ENCODE measurements at regions not wholly inside any gene's neighbourhood (a gene's known extent, or its start where the extent isn't known, plus 50 kb on each side); places are given as distances from the start of the nearest gene placed in this dataset.

DNA sequence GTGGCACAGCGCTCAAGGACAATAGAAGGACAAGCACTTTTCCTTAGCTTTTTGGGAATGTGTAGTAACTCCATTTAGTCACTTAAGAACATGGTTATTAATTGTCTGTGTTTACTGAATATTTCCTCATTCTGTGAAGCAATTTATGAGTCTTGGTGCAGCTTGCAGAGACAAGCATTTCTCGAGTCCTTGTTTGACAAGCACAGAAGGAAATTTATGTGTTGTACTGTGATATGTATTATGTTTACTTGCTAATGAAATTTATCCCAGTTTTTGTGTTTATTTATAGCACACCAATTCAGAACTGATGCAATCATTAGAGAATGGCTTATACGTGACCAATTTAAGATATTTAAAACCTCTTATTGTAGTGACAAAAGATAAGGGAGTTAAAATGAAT lies 168.6 kb downstream of the PRELID2 start:
- in situ Hi-C loops (cut with MboI; ENCODE audit: low sequenced_read_pairs): no loop called here
- Histone ChIP-seq H3K4ac (ENCODE audit: low read depth, low read length) (no peak overlapping the region), H3K9me3 (ENCODE audit: control insufficient read depth, insufficient read depth, low read length) (no peaks in the 10 kb centered on the region), H2BK20ac (ENCODE audit: low read depth, low read length) (no peak overlapping the region), H4K8ac (ENCODE audit: low read depth in 2 of 2, low read length in 2 of 2) (no peak overlapping the region), H4K91ac (ENCODE audit: insufficient read depth, low read depth, low read length) (no peak overlapping the region), H4K5ac (ENCODE audit: low read depth, low read length) (no peak overlapping the region), H2AK9ac (replicated peaks; ENCODE audit: low read depth, low read length, poor library complexity) (no peak overlapping the region), H3K4me1 (ENCODE audit: control insufficient read depth, insufficient read depth, low read length) (no peaks in the 10 kb centered on the region), H3K4me3 (ENCODE audit: insufficient read depth, low read depth, low read length) (no peak overlapping the region), H2AFZ (replicated peaks; ENCODE audit: low read length, poor library complexity) (no peak overlapping the region), H3K56ac (ENCODE audit: extremely low read depth, insufficient read depth, low read length) (no peak overlapping the region), H2BK5ac (ENCODE audit: low read depth, low read length, poor library complexity, severe bottlenecking) (no peak overlapping the region), H4K20me1 (ENCODE audit: insufficient read depth, low read length) (no peaks in the 10 kb centered on the region), H3K27me3 (ENCODE audit: control insufficient read depth, insufficient read depth, low read length) (no peaks in the 10 kb centered on the region), H3K23ac (ENCODE audit: low read depth, low read length) (no peak overlapping the region), H2AK5ac (ENCODE audit: low read depth, low read length) (no peak overlapping the region), H3K36me3 (ENCODE audit: control insufficient read depth, insufficient read depth, low read length) (no peaks in the 10 kb centered on the region), H2BK120ac (ENCODE audit: low read depth, low read length) (no peak overlapping the region), H3K18ac (ENCODE audit: low read depth, low read length) (no peak overlapping the region), H3K9me1 (ENCODE audit: insufficient read depth, low read length) (no peaks in the 10 kb centered on the region), H3K27ac (ENCODE audit: insufficient read depth, low read length) (no peak overlapping the region), H3K9ac (ENCODE audit: low read depth, low read length) (no peak overlapping the region), H3K14ac (replicated peaks; ENCODE audit: low read depth, low read length) (no peak overlapping the region), H3K79me1 (ENCODE audit: low read depth in 1 of 2, low read length in 2 of 2) (no peaks in the 10 kb centered on the region), H3K4me2 (ENCODE audit: low read depth, low read length) (no peak overlapping the region), H2BK15ac (ENCODE audit: low read depth, low read length) (no peak overlapping the region)
- ChIA-PET POLR2A (ENCODE audit: unreplicated experiment) (no interaction called here), CTCF (no interaction called here)
- DNase-seq: no peak
- no peak for TF ChIP-seq RAD21 (IDR thresholded peaks at IDR 0.05; ENCODE audit: low read length)
- WGBS, 2 experiments (ENCODE audit: extremely low coverage in 2 of 2, insufficient read length in 1 of 2): no CpG with 5 or more reads among the region's 3 CpGs
- dilution Hi-C loops (cut with HindIII; ENCODE audit: low sequenced_read_pairs, unreplicated experiment): no loop called here
- BruUV-seq (replicated peaks): no TSS peak
- intact Hi-C loops (cut with micrococcal nuclease): no loop called here
- no peak for ATAC-seq (ENCODE audit: low read depth)

All from IMR-90 (cell line).